ENCODE measurements at regions not wholly inside any gene's neighbourhood (a gene's known extent, or its start where the extent isn't known, plus 50 kb on each side); places are given as distances from the start of the nearest gene placed in this dataset.
A peak's percentile ranks its signal among the peaks of the same experiment; 100 is the strongest.

DNA sequence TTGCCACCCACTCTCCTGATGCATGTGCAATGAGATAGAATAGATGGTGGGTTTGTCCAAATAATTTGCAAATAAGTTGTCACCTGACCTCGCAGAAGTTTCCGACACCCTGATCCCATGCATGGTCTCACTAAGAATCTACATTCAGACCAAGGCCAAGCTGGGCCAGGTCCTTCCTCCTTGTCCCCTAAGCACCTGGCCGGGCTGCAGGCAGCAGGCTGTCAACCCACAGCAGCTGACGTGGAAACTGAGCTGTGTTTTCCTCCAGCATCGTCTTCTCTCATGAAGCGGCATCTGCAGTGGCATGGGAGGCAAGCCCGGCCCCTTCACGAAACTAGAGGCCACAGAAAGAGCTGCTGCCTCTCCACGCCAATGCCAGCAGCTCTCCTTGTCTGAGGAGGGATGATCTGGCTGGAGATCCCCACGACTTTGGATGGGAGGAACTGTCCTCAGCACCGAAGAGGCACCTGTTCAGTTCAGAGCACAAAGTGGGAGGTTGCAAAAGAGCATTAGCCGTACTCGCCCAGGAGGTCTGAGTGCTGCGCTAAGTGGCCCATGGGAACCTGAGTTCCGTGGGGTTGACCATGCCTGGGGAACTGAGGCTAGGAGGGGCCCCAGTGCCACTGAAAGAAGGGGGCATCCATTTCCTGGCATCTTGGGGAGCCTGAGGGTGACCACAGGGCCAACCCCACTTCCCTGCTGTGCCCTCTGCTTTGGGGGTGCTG lies 110.5 kb upstream of the INSIG1 start:
- POLR2A ChIA-PET, result no interaction called here
- peaks cover 10% of the 10 kb centered on the region for H3K4me1 Mint-ChIP-seq
- peaks cover 30% of the 10 kb centered on the region for H3K9me3 Mint-ChIP-seq
- H3K27ac Mint-ChIP-seq, result no peak overlapping the region
- DNase-seq, result no peak
- peaks cover 3% of the 10 kb centered on the region for H3K36me3 Mint-ChIP-seq (ENCODE audit: low read depth)
- no peak overlapping the region for H3K4me3 Mint-ChIP-seq
- CTCF ChIA-PET, result no interaction called here
- no peaks in the 10 kb centered on the region for H3K27me3 Mint-ChIP-seq

DNA sequence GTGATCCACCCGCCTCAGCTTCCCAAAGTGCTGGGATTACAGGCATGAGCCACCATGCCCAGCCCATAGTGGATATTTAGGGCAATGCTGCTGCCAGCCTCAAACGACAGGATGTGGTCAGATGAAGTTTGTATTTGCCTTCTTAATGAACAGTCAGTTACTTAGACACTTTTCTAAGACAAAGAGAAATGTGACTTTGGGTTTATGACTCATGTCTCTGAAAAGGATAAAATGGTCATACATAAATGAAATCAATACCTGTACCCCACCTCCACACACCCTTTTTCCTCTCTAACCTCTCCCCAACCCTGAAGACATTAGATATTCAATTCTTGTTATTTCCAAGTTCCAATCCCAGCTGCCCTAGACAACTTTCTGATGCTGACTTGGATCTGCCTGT lies 109.3 kb upstream of the INSIG1 start:
- no peak overlapping the region for H3K27ac Mint-ChIP-seq
- ChIA-PET CTCF (interaction anchor here (0.9 to 2.3 kb wide), 3 partner anchors 83 to 157 kb away, joined by 3 to 13 read pairs (median 4); no protein-coding TSS in a partner anchor), POLR2A (no interaction called here)
- no peaks in the 10 kb centered on the region for H3K27me3 Mint-ChIP-seq
- no peak overlapping the region for H3K4me3 Mint-ChIP-seq
- DNase-seq, result no peak
- peaks cover 10% of the 10 kb centered on the region for H3K4me1 Mint-ChIP-seq
- peaks cover 3% of the 10 kb centered on the region for H3K36me3 Mint-ChIP-seq (ENCODE audit: low read depth)
- peaks cover 28% of the 10 kb centered on the region for H3K9me3 Mint-ChIP-seq

DNA sequence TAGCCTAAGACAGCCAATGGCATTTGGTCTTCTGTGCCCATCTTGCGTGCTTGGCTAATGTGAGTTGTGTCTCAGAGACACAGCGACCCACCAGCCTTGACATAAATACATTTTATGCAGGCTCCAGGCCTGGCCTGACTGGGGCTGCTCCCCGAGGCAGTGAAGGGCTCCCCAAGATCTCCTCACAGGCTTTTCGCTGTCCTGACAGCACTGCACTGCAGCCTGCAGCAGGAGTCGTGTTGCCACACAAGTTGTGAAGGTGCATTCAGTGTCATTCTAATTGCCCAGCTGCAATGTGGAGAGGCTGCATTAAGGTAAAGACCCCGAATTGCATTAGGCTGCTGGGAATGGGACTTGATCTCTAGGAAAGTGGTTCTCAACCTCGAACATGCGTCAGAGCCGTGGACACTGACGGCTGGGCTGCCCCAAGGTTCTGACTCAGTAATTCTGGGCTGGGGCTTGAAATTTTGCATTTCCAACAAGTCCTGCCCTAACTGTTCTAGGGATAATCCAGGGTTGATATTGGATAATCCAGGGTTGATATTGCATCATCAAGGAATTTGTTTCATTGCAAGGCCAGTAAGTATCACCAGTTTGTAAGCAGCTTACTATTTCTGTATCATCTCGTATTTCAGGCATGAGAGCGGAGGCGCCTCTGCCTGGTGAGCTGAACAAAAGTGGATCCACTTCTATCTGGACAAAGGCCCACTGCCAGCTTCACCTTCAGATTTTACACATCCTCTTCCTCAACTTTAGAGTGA lies 108.7 kb upstream of the INSIG1 start:
- DNase-seq, result no peak
- POLR2A ChIA-PET, result no interaction called here

DNA sequence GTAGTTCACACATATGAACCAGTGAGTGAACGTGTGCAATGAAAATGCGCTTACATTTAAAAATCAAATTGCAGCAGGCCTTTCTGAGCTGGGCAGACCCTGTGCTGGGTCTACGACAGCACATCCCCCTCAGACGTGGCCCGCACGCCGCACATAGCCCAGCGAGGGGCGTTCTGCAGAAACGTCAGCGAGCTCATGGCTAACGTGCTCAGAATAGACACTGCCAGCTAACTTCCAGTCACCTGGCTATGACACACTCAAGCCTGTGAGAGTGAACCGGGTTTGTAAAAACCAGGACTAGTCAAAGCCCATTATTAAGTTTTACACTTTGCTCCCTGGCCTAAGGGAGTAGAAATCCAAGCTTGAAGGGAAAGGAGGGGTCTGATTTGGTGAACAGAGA lies 108.1 kb upstream of the INSIG1 start:
- no peak overlapping the region for H3K4me3 Mint-ChIP-seq
- H3K27ac Mint-ChIP-seq, result no peak overlapping the region
- CTCF ChIA-PET, result interaction anchor here (1.1 to 2.4 kb wide), 8 partner anchors 9 to 155 kb away, joined by 3 to 13 read pairs (median 4); partner anchors contain the start of gene INSIG1
- H3K9me3 Mint-ChIP-seq, result peaks cover 25% of the 10 kb centered on the region
- POLR2A ChIA-PET, result no interaction called here
- no peak for DNase-seq
- H3K4me1 Mint-ChIP-seq, result peaks cover 10% of the 10 kb centered on the region
- no peaks in the 10 kb centered on the region for H3K27me3 Mint-ChIP-seq
- H3K36me3 Mint-ChIP-seq (ENCODE audit: low read depth), result peaks cover 3% of the 10 kb centered on the region

More for the DNA sequence above, 108.7 kb upstream of the INSIG1 start:
- peaks cover 28% of the 10 kb centered on the region for H3K9me3 Mint-ChIP-seq
- no peak overlapping the region for H3K4me3 Mint-ChIP-seq
- CTCF ChIA-PET, result interaction anchor here (0.9 to 2.4 kb wide), 7 partner anchors 10 to 156 kb away, joined by 3 to 13 read pairs (median 4); no protein-coding TSS in a partner anchor
- H3K36me3 Mint-ChIP-seq (ENCODE audit: low read depth), result peaks cover 3% of the 10 kb centered on the region
- H3K27ac Mint-ChIP-seq, result no peak overlapping the region
- peaks cover 10% of the 10 kb centered on the region for H3K4me1 Mint-ChIP-seq
- no peaks in the 10 kb centered on the region for H3K27me3 Mint-ChIP-seq

DNA sequence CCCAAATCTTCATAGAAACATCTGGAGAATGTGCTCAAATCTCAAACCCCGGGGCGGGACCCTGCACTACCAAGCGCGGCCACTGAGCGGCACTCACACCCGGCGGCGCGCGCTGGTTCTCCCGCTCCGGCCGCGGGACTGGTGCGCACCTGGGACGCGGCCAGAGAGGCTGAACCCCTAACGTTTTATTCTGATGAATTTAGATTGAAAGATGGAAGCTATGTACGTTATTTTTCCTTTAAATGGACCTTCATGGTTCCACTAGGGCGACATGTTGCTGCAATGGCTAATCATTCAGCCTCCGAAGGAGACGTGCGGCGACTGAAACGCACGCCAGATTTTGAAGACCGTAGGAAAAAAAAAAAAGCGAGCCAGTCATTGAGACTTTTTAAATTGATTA lies 107.0 kb upstream of the INSIG1 start:
- no peaks in the 10 kb centered on the region for H3K36me3 Mint-ChIP-seq (ENCODE audit: low read depth)
- no peak overlapping the region for H3K4me3 Mint-ChIP-seq
- H3K9me3 Mint-ChIP-seq, result peaks cover 16% of the 10 kb centered on the region
- peaks cover 10% of the 10 kb centered on the region for H3K4me1 Mint-ChIP-seq
- CTCF ChIA-PET, result interaction anchor here (1.1 to 2.9 kb wide), 9 partner anchors 8 to 168 kb away, joined by 3 to 8 read pairs (median 4); partner anchors contain the start of gene INSIG1
- H3K27me3 Mint-ChIP-seq, result no peaks in the 10 kb centered on the region
- POLR2A ChIA-PET, result no interaction called here
- peak; percentile 52 for DNase-seq
- H3K27ac Mint-ChIP-seq, result no peak overlapping the region

DNA sequence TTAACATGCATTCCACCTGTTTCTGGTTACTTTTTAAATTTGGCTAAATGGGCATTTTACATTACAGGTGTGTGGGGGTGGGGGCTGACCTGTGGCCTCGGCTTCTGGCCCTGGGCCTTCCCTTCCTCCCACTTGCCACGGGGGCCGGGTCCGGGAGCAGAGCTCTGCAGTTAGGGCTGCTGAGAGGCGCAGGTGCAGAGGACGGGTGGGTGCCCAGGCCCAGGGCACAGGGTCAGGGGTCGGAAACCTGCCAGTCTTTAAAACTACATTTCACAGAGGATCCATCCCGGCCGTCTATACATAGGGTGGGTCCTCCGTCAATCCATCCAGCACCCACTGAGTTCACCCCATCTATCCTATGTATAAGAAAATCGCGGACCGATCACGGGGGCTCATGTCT lies 106.5 kb upstream of the INSIG1 start:
- H3K36me3 Mint-ChIP-seq (ENCODE audit: low read depth), result no peaks in the 10 kb centered on the region
- ChIA-PET POLR2A (no interaction called here), CTCF (interaction anchor here (1.3 to 2.9 kb wide), 7 partner anchors 7 to 168 kb away, joined by 4 to 8 read pairs (median 5); no protein-coding TSS in a partner anchor)

DNA sequence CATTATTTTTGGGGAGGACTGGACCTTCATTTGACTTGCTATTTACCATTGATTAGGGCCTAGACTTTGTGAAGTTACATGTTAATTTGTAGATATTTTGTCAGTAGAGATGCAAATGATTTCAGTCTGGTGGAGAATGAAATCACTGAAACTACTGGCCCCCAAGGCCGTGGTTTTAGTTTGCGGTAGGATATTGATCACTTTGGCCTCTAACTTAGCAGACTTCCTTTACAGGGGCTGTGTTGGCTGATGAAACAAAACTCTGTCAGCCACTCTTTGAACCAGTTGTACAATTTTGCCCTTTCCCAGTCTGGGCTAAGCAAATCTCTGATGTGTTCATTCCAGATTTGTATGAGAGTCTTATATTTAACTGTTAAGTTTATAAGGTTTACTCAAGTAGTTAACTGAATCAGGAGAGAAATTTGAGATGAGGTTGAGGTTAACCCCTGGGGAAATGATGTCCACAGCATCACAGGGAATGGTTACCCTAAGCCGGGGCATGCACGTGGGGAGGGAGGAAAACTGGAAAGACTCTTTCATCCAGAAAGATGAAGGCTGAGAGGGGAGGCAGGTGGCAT lies 105.7 kb upstream of the INSIG1 start:
- ChIA-PET POLR2A (no interaction called here), CTCF (interaction anchor here (0.8 to 2.9 kb wide), 3 partner anchors 15 to 153 kb away, joined by 3 to 8 read pairs (median 5); no protein-coding TSS in a partner anchor)
- Mint-ChIP-seq H3K27me3 (no peaks in the 10 kb centered on the region), H3K27ac (no peak overlapping the region), H3K36me3 (ENCODE audit: low read depth) (peaks cover 3% of the 10 kb centered on the region), H3K4me1 (peaks cover 10% of the 10 kb centered on the region), H3K4me3 (no peak overlapping the region), H3K9me3 (peaks cover 13% of the 10 kb centered on the region)
- no peak for DNase-seq

More for the DNA sequence above, 106.5 kb upstream of the INSIG1 start:
- DNase-seq, result no peak
- H3K9me3 Mint-ChIP-seq, result peaks cover 13% of the 10 kb centered on the region
- H3K4me3 Mint-ChIP-seq, result no peak overlapping the region
- H3K27me3 Mint-ChIP-seq, result no peaks in the 10 kb centered on the region
- H3K27ac Mint-ChIP-seq, result no peak overlapping the region
- H3K4me1 Mint-ChIP-seq, result peaks cover 10% of the 10 kb centered on the region

DNA sequence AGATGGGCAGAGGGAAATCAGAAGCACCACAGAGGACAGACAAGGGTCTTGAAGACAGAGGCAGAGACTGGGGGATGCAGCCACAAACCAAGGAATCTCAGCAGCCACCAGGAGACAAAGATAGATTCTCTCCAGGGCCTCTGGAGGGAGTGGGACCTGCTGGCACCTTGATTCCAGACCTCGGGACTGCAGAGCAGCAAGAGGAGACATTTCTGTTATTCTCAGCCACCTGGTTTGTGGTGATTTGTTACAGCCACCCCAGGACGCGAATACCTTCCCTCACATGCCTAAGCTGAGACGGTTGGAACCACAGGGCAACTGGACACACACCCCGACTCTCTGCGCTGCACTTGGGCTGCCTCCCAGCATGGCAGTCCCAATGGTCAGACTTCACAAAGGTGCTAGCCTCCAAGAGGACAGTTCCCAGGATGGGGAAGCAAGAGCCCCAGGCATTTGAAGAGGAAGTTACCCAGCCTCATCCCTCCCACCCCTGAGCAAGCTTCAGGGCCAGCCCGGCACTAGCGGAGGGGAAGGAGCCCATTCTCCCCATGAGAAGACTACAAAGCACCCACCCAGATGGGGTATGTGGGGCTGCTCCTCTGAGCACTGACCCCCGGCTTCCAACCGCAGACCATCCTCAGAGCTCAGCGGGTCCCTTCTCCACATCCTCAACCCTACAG lies 104.6 kb upstream of the INSIG1 start:
- POLR2A ChIA-PET, result no interaction called here
- Mint-ChIP-seq H3K4me3 (no peak overlapping the region), H3K36me3 (ENCODE audit: low read depth) (peaks cover 7% of the 10 kb centered on the region), H3K9me3 (peaks cover 13% of the 10 kb centered on the region), H3K4me1 (peaks cover 12% of the 10 kb centered on the region), H3K27me3 (no peaks in the 10 kb centered on the region), H3K27ac (no peak overlapping the region)
- CTCF ChIA-PET, result interaction anchor here (0.8 to 2.9 kb wide), 3 partner anchors 12 to 152 kb away, joined by 3 to 8 read pairs (median 6); no protein-coding TSS in a partner anchor
- no peak for DNase-seq

DNA sequence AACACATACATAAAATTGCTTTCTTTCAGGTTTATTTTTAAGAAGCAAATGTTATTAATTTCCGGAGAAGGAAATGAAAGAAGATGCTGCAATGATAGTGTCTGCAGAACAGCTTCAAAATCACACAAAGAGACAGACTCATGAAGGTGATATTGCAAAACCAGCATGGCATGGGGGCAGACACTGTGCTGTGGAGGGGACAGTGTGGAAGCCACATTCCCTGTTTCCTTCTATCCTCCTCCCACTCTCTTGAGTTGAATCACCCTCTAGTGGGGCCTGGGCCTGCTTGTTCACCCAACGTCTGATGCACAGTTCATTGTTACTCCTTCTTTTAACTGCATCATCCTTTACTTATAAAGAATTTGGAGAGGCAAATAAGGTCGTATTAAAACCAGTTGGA lies 104.0 kb upstream of the INSIG1 start:
- ChIA-PET CTCF (interaction anchor here (1.0 to 2.9 kb wide), 4 partner anchors 11 to 151 kb away, joined by 3 to 8 read pairs (median 4); no protein-coding TSS in a partner anchor), POLR2A (no interaction called here)
- Mint-ChIP-seq H3K27me3 (no peaks in the 10 kb centered on the region), H3K4me1 (peaks cover 10% of the 10 kb centered on the region), H3K36me3 (ENCODE audit: low read depth) (peaks cover 7% of the 10 kb centered on the region), H3K9me3 (peaks cover 13% of the 10 kb centered on the region), H3K27ac (no peak overlapping the region), H3K4me3 (no peak overlapping the region)
- DNase-seq, result no peak

DNA sequence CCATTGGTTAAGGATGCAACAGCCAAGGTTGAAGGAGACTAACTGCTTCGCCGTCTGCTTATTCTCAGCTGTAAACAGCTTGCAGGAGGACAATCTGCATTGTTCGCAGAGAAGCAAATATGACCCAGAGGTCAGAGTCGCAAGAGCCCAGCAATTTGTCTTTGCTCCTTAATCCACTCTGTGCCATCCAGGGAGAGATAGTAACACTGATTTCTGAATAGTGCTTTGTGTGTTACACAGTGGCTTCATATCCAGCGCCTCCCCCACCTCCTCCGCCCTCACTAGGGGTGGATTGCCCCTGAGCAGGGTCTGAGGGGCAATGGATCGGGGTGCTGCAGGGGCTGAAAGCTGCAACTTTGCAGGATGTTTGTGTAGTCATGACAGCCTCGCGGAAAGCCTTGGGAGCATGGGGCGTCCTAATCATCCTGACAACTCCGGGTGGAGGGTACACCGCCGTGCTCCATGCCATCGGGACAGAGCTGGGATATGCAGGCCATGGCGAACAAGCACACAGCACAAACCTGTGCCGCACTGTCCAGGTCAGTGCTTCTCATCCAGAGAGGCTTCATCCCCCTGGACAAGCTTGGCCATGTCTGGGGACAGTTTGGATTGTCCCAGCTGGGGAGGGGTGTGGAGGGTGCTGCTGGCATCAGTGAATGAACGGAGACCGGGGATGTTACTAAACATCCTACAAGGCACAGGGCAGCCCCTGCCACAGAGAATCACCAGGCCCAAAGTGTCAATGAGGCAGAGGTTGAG lies 103.1 kb upstream of the INSIG1 start:
- H3K27me3 Mint-ChIP-seq, result no peaks in the 10 kb centered on the region
- peaks cover 17% of the 10 kb centered on the region for H3K4me1 Mint-ChIP-seq
- H3K9me3 Mint-ChIP-seq, result peaks cover 13% of the 10 kb centered on the region
- no peak for DNase-seq
- ChIA-PET POLR2A (no interaction called here), CTCF (interaction anchor here (1.0 to 2.3 kb wide), 3 partner anchors 10 to 102 kb away, joined by 3 to 6 read pairs (median 3); no protein-coding TSS in a partner anchor)
- H3K36me3 Mint-ChIP-seq (ENCODE audit: low read depth), result peaks cover 7% of the 10 kb centered on the region
- H3K27ac Mint-ChIP-seq, result no peak overlapping the region
- H3K4me3 Mint-ChIP-seq, result no peak overlapping the region

DNA sequence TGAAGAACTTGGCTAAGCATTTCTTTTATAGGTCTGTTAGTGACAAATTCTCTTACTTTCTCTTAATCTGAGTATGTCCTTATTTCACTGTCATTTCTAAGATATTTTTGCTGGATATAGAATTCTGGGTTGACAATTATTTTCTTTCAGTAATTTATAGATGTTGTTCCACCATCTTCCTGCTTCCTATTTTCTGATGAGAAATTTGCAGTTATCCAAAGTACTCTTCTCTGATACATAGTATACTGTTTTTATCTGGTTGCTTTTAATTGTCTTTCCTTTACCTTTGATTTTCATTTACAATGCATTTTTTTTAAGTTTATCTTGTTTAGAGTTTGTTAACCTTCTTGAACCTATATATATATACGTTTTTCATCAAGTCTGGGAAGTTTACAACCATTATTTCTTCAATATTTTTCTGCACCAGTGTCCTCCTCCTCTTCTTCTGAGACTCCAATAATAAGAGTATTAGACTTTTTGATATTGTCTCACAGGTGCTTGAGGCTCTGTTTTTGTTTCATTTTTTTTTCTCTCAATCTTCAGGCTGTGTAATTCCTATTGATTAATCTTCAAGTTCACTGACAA lies 101.6 kb upstream of the INSIG1 start:
- Mint-ChIP-seq H3K36me3 (ENCODE audit: low read depth) (peaks cover 7% of the 10 kb centered on the region), H3K4me3 (no peak overlapping the region), H3K4me1 (peaks cover 16% of the 10 kb centered on the region), H3K27ac (no peak overlapping the region), H3K27me3 (no peaks in the 10 kb centered on the region), H3K9me3 (peaks cover 18% of the 10 kb centered on the region)
- ChIA-PET POLR2A (interaction anchor here (0.7 kb wide), 1 partner anchor 38 kb away, joined by 3 read pairs; no protein-coding TSS in a partner anchor), CTCF (interaction anchor here (1.0 to 1.4 kb wide), 2 partner anchors 9 to 101 kb away, joined by 5 to 6 read pairs; partner anchors contain the start of gene INSIG1)
- no peak for DNase-seq
